ENCODE measurements at regions not wholly inside any gene's neighbourhood (a gene's known extent, or its start where the extent isn't known, plus 50 kb on each side); places are given as distances from the start of the nearest gene placed in this dataset.
A peak's percentile ranks its signal among the peaks of the same experiment; 100 is the strongest.

- Histone ChIP-seq H4K20me1 (replicated peaks; ENCODE audit: control insufficient read depth, extremely low read depth, insufficient read depth, low read length) (no peaks in the 10 kb centered on the region), H3K27ac (ENCODE audit: insufficient read depth, low read depth, low read length) (no peak overlapping the region), H2AFZ (ENCODE audit: low read depth, low read length) (no peak overlapping the region), H3K4me1 (ENCODE audit: control insufficient read depth, extremely low read depth, insufficient read depth, low read length) (peaks cover 13% of the 10 kb centered on the region), H3K9me3 (replicated peaks; ENCODE audit: control insufficient read depth, insufficient read depth, low read length) (no peaks in the 10 kb centered on the region), H3K27me3 (ENCODE audit: control insufficient read depth in 2 of 2, insufficient read depth in 2 of 2, low read length in 2 of 2) (no peaks in the 10 kb centered on the region), H3K9me1 (replicated peaks; ENCODE audit: control insufficient read depth, extremely low read depth, insufficient read depth, low read length) (no peaks in the 10 kb centered on the region), H3K4me2 (ENCODE audit: insufficient read depth, low read length) (no peak overlapping the region), H3K79me2 (ENCODE audit: control insufficient read depth, insufficient read depth, low read length) (no peaks in the 10 kb centered on the region), H3K4me3 (replicated peaks in 1 of 3; ENCODE audit: insufficient read depth in 1 of 3, low read depth in 1 of 3, low read length in 3 of 3) (no peak overlapping the region), H3K36me3 (ENCODE audit: control insufficient read depth in 2 of 2, extremely low read depth in 1 of 2, insufficient read depth in 2 of 2, low read length in 2 of 2) (no peaks in the 10 kb centered on the region), H3K9ac (replicated peaks; ENCODE audit: extremely low read depth, insufficient read depth, low read length) (no peak overlapping the region)
- ChIA-PET POLR2A (interaction anchor here (0.6 kb wide), 1 partner anchor 17 kb away, joined by 3 read pairs; no protein-coding TSS in a partner anchor), CTCF (interaction anchor here (1.8 kb wide), 1 partner anchor 16 kb away, joined by 12 read pairs; no protein-coding TSS in a partner anchor)
- no peak for DNase-seq (ENCODE audit: low read depth, low spot score)
- TF ChIP-seq GATA2 (IDR thresholded peaks at IDR 0.05; ENCODE audit: insufficient read depth, insufficient read length, low read depth, low read length) (no peak), FOS (IDR thresholded peaks at IDR 0.05; ENCODE audit: borderline replicate concordance, insufficient read depth, low read length) (no peak)
- no TSS peak for BruUV-seq (replicated peaks)
- no peak for FAIRE-seq
- dilution Hi-C loops (cut with MboI; ENCODE audit: extremely low pct_ligation_motif_present, low sequenced_read_pairs), result no loop called here
- intact Hi-C loops (cut with micrococcal nuclease), result no loop called here
Observed at GRCh38 chr5:34570143-34570542, 86.0 kb upstream of the RAI14 start.

DNA sequence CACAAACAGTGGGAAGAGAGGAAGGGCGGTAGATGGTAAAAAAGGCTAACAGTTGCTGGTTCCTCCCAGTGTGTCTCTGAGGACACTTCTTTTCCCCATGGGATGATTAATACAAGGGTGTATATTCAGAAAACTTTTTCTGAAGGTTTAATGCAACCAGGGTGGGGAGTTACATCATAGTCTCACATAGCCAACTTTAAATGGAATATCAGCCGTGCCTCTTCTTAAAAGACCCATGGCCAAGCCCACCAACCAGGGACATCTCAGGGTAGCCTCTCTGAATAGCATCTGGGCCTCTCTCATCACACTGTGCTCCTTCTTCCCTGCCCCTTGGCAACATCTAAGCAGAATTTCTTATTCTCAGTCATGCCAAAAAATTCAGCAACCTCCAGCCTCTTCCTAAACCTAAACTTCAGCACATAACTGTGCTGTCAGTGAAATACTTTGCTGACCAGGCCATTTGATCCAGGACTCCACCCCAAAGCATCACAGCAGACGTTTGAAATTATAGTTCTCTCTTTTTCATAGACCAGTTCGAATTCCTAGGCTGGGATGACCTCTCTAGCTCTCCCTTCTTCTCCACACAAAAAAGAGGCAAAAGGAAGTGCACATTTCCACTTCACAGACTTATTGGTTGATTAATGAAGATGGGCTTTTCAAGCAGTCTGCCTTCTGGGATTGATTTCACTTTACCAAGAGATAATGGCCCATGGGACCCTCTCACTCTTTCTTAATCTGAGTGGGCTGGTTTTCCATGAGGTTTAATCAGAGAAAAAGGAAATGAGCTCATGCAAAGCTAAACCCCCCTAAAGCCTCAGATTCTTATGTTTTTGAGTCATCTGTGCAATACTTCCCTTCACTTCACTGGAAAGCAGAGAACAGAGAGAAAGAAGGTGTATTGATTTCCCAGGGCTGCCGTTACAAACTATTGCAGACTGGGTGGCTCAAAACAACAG, 85.1 kb upstream of the RAI14 start:
- peaks cover 13% of the 10 kb centered on the region for H3K4me1 ChIP-seq (ENCODE audit: control insufficient read depth, extremely low read depth, insufficient read depth, low read length)
- dilution Hi-C loops (cut with MboI; ENCODE audit: extremely low pct_ligation_motif_present, low sequenced_read_pairs) (no loop called here), intact Hi-C loops (cut with micrococcal nuclease) (no loop called here)
- TSS peak; percentile 97 for BruUV-seq (replicated peaks)
- no peak overlapping the region for H3K4me3 ChIP-seq (replicated peaks in 1 of 3; ENCODE audit: insufficient read depth in 1 of 3, low read depth in 1 of 3, low read length in 3 of 3)
- H4K20me1 ChIP-seq (replicated peaks; ENCODE audit: control insufficient read depth, extremely low read depth, insufficient read depth, low read length), result no peaks in the 10 kb centered on the region
- peak; percentile 73 for DNase-seq (ENCODE audit: low read depth, low spot score)
- H3K9me3 ChIP-seq (replicated peaks; ENCODE audit: control insufficient read depth, insufficient read depth, low read length), result no peaks in the 10 kb centered on the region
- H3K79me2 ChIP-seq (ENCODE audit: control insufficient read depth, insufficient read depth, low read length), result no peaks in the 10 kb centered on the region
- peak overlapping the region; percentile 68 for H3K27ac ChIP-seq (ENCODE audit: insufficient read depth, low read depth, low read length)
- H3K27me3 ChIP-seq (ENCODE audit: control insufficient read depth in 2 of 2, insufficient read depth in 2 of 2, low read length in 2 of 2), result no peaks in the 10 kb centered on the region
- CTCF ChIA-PET, result interaction anchor here (0.6 to 1.8 kb wide), 2 partner anchors 15 to 79 kb away, joined by 3 to 12 read pairs; no protein-coding TSS in a partner anchor
- H3K4me2 ChIP-seq (ENCODE audit: insufficient read depth, low read length), result peak overlapping the region; percentile 48
- H3K9me1 ChIP-seq (replicated peaks; ENCODE audit: control insufficient read depth, extremely low read depth, insufficient read depth, low read length), result no peaks in the 10 kb centered on the region
- peak overlapping the region; percentile 88 for H2AFZ ChIP-seq (ENCODE audit: low read depth, low read length)
- no peaks in the 10 kb centered on the region for H3K36me3 ChIP-seq (ENCODE audit: control insufficient read depth in 2 of 2, extremely low read depth in 1 of 2, insufficient read depth in 2 of 2, low read length in 2 of 2)
- POLR2A ChIA-PET, result interaction anchor here (0.6 kb wide), 1 partner anchor 16 kb away, joined by 3 read pairs; no protein-coding TSS in a partner anchor
- FAIRE-seq, result peak; percentile 94
- peak; percentile 72 for TF ChIP-seq JUN (IDR thresholded peaks at IDR 0.05; ENCODE audit: borderline replicate concordance, insufficient read depth, insufficient read length, low read depth)
- TF ChIP-seq EZH2 (IDR thresholded peaks at IDR 0.05; ENCODE audit: borderline replicate concordance, low read depth, low read length, severe bottlenecking), result no peak
- TF ChIP-seq FOS (IDR thresholded peaks at IDR 0.05; ENCODE audit: borderline replicate concordance, insufficient read depth, low read length), result peak; percentile 67
- TF ChIP-seq POLR2AphosphoS5 (IDR thresholded peaks at IDR 0.05; ENCODE audit: insufficient read depth, low read depth, low read length), result no peak
- TF ChIP-seq, protein P1, sequence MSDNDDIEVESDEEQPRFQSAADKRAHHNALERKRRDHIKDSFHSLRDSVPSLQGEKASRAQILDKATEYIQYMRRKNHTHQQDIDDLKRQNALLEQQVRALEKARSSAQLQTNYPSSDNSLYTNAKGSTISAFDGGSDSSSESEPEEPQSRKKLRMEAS (IDR thresholded peaks at IDR 0.05; ENCODE audit: insufficient read depth, insufficient read length), result no peak
- TF ChIP-seq POLR2A (IDR thresholded peaks at IDR 0.05; ENCODE audit: low read depth, low read length), result no peak
- TF ChIP-seq MYC (IDR thresholded peaks at IDR 0.05; ENCODE audit: low read depth, low read length), result no peak
- peak; percentile 26 for TF ChIP-seq GATA2 (IDR thresholded peaks at IDR 0.05; ENCODE audit: insufficient read depth, insufficient read length, low read depth, low read length)
- peak overlapping the region; percentile 50 for H3K9ac ChIP-seq (replicated peaks; ENCODE audit: extremely low read depth, insufficient read depth, low read length)
